GM21390 (cell line): ENCODE measurements at regions not wholly inside any gene's neighbourhood (a gene's known extent, or its start where the extent isn't known, plus 50 kb on each side); places are given as distances from the start of the nearest gene placed in this dataset.

Experiments used
- ATAC-seq: cut with Tn5 transposase; IDR thresholded peaks from one replicate; pipeline ENCODE4 v1.9.1; 2021; ENCODE audit not compliant: unreplicated experiment

DNA sequence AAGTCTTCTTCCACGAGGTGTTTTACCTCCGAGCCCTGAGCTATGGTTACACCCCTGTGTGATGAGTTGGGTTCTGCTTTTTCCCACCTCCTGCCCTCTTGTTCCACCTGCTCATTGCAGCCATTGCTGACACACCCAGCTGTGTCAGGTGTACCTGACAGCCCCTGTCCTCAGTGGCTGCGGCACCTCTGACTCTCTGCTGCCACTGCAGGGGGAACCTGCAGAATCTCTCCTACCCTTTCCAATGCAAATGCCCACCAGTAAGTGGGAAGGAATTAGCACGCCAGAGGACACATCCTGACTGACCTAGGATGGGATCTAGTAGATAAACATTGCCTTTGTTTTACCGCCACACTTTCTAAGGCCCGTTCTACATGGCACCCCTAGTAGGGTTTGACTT lies 600.9 kb upstream of the MKI67 start:
- ATAC-seq = no peak

DNA sequence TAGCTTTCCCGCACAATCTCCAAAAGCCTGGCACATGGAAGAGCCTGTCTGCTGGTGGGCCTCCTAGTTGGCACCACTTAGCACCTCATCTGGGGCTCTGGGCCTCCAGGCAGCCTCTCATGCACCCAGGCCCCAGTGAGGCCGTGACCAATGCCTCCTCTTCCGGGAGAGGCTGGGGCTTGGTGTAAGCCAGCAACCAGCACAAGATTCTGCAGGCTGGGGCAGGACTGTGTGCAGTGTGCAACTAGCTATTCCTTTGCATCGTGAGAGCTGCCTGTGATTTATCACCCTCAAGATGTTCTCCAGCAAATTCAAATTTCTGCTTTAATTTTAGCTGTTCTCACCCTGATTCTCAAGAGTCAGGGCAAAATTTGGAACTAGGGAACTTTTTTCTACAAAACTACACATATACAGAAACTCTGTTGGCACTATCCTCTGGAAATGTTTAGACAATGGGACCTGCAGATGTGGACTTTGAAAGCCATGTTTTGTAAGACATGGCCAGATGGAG lies 603.7 kb upstream of the MKI67 start:
- no peak for ATAC-seq

DNA sequence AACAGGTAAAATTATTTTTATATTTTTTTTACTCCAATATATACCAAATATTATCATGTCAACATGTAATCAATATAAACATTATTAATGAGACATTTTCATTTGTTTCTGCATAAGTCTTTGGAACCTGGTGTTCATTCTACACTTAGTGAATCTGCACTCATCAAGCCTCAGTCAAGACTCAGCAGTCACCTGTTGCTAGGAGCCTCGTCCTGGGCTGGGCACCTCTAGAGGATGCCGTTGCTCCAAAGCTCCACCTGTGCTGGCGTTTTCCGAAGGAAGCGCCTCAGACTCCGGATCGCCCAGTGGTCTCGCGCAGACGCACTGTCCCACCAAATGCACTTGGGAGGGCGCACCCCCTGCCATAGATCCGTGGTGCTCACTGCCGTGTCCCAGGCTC lies 604.7 kb upstream of the MKI67 start:
- ATAC-seq = no peak

DNA sequence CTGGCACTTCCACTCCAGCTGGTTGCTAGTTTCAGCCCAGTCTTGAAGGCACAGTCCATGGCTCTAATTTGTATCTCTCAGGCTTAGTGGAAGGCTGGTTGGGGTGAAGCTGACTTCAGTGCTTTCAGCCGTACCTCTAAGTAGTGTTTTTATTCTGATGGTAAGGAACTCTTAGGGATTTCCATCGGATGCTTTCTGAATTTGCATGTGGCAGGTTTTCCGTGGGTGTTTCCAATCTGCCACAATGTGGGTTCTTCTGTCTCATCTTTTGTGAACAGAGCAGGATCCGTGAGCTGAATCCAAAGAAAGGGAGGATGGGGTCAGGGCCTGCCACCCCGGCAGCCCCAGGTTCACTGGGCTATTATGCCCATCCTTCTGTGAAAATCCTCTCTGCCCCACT lies 607.9 kb upstream of the MKI67 start:
- ATAC-seq = no peak

DNA sequence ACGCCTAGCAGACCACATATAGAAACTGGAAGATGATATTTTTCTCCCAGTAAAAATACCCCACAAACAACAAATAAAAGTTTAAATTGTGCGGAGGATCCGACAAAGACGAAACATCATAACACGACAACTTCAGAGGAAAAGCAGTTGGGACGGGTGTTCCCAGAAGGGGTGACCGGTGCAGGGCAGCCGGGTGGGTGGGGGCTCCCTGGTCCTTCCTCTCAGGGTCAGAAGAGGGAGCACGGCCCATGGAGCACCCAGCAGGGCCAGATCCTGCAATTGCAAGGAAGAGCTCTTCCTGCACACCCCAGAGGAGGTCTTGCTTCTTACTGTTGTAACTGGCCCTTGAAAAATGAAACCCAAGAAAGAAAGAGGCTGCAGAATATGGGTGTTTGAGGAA lies 608.5 kb upstream of the MKI67 start:
- ATAC-seq = no peak

DNA sequence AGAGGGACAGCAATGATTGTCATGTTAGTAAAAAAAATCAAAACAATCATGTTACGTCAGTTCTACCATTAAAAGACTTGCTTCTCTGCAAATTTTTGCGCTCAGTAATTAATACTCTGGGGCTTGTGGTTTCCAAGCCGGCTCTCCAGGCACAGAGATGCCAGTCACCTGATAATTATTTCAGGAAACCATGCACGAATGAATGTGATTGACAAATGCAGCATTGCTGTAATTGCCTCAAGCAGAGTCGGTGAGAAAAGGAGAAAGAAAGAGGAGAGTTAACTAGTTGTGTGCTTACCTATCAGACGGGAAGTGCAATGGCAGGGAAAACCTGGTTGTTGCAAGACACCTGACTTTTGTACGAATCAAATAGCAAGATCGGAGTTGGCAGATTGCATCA lies 609.8 kb upstream of the MKI67 start:
- ATAC-seq = no peak

DNA sequence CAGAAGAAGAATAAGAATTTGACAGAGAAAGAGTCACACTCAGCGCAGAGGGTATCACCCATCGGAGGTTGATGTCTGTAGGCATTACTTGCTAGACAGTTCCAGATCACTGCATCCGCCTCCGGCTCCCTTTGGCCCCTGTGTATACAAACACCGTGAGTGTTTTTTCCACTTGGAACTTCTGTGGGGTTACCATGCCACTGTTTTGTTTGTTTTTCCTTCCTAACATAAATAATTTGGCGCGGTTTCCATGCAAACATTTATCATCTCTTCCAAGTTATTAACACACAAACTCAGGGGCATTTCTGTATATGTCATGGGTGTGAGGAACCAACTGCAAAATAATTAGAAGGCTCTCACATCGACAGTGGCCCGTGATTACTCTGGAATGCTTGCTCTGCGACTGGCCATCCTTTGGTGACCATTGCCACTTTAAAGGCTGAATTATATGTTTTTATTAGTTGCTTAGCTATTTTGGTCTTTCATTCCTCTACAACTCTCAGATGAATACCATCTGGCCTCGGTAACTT lies 612.2 kb upstream of the MKI67 start:
- ATAC-seq = no peak

DNA sequence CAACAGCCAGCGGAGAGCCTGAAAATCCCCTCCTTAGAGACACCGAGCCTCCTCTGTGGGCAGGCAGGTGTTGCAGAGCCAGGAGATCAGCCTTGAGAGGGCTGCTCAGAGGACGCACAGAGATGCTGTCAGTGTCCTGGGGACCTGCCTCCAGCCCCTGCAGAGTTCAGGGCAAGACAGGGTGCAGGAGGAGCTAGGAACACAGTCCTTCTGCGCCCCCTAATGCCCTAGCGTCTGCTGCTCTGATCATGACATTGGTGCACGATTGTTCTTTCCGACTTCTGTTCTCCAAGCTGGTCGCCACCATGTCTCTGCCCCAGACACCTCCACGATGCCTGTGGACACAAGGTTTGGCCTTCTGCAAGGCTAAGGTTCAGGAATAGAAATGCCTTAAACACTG lies 613.7 kb upstream of the MKI67 start:
- ATAC-seq = no peak

DNA sequence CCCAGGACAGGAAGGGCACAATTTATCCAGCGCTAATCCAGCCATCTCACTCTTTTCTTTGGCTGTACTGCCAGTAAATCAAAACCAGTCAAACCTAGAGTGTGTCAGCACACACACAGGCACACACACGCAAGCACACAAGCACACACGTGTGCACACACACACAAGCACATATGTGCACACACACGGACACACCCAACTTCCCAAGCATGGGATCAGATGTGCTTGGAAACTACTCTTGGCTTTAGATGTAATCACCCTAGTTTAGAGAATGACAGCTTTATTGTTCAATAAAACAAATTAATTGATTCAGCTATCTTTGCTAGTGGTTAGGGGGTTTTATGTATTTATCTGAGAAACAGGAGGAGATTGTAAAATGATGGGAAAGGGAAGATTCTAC lies 615.0 kb upstream of the MKI67 start:
- no peak for ATAC-seq

DNA sequence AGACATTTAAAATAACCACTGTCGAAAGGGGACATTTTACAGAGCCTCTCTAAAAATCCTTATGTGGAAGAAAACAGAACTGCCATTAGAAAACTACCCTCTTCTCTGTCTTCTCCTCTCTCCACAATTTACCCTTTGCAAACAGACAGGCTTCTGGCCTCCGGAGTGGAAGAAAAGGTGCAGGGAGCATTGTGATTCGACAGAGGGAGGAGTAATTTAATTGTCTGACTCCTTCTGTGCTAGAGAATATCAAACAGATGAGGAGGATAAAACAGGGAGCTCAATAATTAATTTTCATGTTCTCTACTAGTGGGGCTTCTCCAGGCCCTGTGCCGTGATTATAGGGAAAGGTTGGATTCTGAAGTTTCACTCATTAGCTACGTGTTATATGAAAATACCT lies 615.5 kb upstream of the MKI67 start:
- ATAC-seq = no peak

DNA sequence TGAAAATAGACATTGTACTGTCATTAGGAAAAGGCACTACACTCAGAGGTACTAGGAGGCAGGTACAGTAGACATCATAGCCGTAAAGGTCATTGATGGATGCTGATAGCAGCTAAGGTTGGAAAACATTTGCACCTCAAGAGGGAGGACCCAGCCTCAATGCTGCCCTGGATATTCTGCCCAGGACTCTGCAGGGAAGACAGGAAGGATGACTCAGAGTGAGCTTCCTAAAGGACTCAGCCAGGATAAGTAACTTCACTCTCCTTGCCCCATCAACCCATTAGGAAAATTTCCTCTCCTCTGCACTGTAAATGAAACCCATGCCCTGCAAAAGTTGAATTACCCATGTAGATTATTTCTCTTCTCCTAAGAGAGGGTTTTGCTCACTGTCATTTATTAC lies 617.9 kb upstream of the MKI67 start:
- ATAC-seq = no peak

DNA sequence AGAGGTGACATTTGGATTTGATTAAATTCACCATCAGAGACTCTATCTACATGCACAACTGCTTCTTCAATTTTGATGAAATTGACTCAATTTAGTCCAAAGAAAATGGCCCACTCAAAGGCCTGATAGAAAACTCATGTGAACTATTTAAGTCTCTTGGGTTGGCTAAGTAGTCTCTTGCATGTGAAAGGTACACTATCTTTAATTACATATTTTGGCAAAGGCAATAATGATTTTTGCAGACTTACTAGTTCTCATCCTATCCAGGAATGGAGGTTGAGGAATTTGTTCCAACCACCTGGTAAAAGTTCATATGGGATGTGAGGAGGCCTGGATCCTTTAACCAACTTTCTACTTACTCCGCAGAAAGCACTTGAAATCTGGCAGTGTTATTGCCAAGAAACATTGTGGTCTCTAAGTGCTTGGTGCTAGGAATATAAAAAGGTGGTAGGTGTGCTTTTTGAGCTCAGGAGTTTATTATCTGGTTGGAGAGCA lies 618.6 kb upstream of the MKI67 start:
- ATAC-seq = no peak

DNA sequence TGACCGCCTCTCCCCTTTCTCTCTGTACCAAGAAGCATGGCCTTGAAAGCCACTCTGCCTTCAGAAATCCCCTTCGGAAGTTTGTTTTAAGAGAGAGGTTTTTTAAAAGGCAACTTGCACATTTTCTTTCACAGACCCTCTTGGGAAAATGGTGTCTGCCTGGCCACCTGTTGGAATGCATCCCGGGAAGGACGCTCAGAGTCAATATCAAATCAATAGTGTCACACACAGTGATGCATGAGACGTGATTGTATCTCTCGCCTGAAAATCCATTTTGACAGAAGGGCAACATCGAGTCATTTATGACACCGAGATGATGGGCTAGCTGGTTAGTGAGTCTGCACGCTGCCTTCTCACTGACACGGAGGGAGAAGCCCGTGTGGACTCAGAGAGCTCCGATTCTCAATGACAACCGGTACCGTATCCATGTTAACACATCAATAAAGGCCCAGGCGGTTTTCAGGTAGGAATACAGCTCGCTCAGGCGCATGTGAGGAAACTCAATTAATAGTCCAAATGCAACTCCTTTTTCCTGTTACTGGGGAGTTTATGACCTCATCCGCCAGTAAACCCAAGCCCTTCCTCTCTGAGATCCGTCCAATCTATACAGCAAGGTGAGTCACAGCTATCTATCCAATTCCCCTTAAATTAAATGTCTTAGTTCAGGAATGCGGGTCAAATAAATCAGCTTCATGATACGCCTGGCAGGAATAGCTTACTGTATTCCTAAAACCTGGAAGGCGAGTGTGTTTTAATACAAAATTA lies 621.5 kb upstream of the MKI67 start:
- no peak for ATAC-seq

DNA sequence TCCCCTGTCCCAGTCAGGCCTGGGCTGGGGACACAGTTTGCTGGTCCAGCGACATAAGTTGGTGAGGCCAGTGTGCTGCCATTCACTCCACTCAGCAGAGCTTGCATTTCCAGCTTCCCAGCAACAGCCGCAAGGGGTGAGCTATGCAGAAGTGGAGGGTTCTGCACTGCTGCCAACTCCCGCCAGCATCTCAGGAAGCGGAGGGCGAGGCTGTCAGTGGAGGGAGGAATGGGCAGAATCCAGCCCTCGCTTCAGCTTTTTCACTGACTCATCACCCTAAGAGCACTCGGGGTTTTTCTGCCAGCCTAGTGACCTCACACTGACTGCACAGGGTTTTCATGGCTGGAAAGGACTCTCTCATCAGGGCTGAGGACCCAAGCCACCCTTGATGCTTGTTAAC lies 625.1 kb upstream of the MKI67 start:
- ATAC-seq = no peak

DNA sequence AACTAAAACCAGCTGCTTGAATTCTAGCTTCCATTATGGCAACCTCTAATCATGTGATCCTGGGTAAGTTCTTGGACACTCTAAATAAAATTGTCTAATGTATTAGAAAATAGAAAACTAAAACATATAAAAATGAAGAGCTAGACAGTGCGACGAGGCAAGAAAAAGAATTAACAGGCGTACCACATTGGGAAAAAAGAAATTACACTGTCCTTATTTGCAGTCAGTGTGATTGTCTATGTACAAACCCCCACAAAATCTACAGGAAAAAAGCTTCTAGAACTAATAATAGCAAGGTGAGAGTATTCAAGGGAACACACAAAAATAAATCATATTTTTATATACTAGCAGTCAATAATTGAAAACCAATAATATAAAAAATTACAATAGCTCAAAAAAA lies 625.6 kb upstream of the MKI67 start:
- no peak for ATAC-seq

DNA sequence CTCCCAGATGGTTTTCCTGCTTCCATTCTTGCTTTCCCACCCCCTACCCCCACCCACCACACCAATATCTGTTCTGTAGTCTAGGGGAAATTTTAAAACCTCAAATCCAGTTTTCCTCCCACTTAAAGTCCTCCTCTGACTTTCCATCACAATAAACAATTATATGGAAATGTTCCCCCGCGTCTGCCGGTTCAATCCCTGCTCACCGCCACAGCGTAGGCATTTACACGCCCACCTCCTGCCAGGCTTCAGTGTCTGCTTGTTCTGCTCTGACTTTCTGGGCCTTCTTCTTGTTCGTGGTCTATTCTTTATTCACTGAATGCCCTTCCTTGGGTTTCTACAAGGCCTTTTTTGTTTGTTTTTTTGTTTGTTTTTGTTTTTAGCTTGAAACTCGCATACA lies 633.0 kb upstream of the MKI67 start:
- no peak for ATAC-seq

DNA sequence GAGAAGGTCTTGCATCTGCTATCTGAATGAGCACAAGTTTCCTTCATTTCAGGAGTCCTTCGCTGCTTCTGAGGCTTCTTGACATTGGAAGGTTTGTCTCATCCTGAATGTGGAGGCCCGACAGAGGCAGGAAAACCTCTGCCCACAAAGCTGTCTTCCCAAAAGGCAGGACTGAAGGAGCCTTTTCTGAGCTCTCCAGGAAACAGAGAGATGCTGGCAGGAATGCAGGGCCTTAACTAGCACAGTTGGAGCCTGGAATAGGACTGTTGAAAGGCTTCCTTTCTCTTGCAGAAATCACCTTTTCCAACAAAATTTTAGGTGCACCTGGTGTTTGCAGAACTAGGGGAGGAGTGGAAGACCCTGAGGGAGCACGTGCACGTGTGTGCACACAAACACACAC lies 637.4 kb upstream of the MKI67 start:
- no peak for ATAC-seq

DNA sequence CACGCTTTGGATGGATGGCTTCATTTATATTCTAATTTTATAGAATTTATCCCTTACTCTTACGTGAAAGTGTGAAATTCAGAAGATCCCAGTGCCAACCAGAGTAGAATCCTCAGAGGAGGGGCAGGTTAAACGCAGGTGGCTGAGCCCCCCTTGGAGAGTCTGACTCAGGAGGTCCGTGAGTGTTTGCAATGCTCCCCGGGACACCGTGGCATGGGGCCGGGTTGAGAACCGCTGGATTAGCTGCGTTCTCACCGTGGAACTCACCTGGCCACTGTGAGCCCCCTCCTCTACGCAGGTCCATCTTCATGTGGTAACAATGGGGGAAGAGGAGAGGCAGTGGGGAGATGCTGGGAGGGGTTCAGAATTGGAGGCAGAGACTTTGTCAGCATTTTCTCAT lies 638.0 kb upstream of the MKI67 start:
- no peak for ATAC-seq

DNA sequence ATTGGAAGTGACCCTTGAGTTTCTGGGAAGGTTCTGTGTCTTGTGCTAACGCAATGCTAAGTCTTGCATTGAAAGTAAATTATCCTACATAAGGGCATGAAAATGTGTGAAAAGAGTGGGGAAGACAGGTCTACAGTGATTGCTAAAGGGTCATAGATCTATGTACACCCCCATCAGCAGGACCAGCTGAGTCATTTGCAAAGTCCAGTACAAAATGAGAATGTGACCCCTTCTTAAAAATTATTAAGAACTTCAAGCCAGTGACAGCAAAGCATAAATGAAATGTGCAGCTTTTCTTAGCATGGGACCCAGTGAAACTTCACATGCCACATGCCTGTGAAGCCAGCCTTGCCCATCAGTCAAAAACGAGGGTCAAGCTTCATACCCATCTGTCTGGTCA lies 640.7 kb upstream of the MKI67 start:
- ATAC-seq = no peak

DNA sequence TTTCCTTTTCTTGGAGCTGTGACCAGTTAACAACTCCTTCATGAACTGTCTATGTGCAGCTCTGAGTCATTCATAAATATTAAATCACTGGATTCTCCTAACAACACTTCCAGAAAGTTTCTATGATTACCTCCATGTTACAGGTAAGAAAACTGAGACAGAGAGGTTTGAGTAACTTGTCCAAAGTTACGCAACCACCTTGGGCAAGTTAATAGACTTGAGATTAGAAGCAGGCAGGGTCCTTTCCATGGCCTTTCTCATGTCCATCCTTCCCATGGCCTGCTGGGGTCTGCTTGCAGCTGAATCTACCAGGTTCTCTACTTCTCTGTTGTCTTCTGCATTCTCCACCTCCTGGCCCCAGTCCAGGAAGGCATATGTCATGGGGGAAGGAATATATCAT lies 648.8 kb upstream of the MKI67 start:
- ATAC-seq = no peak

DNA sequence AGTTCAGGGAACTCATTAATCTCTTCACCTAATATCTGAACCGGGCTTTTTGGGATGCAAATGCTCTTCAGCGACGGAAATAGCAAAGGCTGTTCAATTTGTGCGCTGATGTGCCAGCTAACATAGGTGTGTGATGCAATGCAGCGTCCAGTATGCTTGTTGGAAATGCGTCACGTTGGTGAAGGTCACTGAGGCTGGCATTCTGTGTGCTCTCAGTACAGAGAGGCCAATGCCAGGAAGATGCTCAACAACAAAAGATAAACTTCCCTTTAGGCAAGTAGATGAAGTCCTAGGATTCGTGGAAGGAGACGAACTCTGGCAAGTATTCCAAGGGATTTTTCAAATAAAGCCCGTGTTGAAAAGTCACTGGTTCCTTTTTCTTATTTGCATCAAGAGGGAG lies 649.5 kb upstream of the MKI67 start:
- no peak for ATAC-seq

DNA sequence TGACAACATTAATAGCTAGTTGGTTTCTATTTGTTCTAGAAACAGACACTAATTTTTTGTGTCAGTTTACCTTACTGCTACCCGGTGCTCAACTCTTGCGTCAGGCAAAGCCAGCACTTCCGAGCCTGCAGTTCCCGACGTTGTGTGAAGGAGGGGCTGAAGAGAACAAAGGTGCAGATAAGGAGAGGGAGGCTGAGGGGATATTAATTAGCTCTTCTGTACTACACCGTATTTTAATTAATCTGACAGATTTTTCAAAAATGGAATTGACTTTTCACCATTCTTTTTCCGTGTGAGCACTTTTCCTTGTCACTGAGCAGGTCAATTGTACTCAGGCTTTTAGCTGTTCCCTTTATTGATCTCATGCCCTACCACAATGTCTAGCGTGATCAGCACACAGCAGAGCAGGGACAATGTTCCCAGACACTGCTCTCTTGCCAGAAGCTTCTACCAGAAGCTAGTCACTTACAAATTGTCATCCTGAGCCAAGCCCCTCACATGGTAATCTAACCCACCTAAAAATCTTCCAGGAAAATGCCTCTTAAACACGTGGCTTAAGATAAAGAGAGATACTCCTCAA lies 650.5 kb upstream of the MKI67 start:
- no peak for ATAC-seq

DNA sequence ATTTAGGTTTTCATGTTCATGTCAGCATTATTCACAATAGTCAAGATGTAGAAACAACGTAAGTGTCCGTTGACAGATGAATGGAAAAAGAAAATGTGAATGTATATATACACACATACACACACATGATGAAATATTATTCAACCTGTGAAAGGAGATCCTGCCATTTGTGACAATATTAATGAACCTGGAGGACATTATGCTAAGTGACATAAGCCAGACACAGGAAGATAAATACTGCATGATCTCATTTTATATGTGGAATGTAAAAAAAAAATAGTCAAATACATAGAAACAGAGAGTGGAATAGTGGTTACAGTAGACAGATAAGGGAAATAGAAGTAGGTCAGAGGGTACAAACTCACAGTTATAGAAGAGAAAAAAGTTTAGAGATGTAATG lies 651.1 kb upstream of the MKI67 start:
- ATAC-seq = no peak
